ENCODE measurements at regions not wholly inside any gene's neighbourhood (a gene's known extent, or its start where the extent isn't known, plus 50 kb on each side); places are given as distances from the start of the nearest gene placed in this dataset.

GRCh38 chr2:217465100-217465499 is 537.7 kb downstream of the TNS1 start:
- TF ChIP-seq MEF2A (IDR thresholded peaks at IDR 0.05; ENCODE audit: insufficient read depth, low read depth, low read length) (no peak), CTCF (IDR thresholded peaks at IDR 0.05 in 2 of 3, conservative IDR thresholded peaks at IDR 0.05 in 1 of 3; ENCODE audit: control insufficient read depth in 2 of 3, extremely low read depth in 1 of 3, insufficient read depth in 1 of 3, low read depth in 3 of 3, low read length in 3 of 3) (no peak), NKRF (conservative IDR thresholded peaks at IDR 0.05) (no peak), NR2C2 (IDR thresholded peaks at IDR 0.05; ENCODE audit: borderline replicate concordance, control insufficient read depth, insufficient read length, low read depth) (no peak)

Data from GM12878 (cell line).